ENCODE measurements at regions not wholly inside any gene's neighbourhood (a gene's known extent, or its start where the extent isn't known, plus 50 kb on each side); places are given as distances from the start of the nearest gene placed in this dataset.
"Not testable (repeated sequence)": the region's sequence is repeated elsewhere in the genome, so short reads cannot be mapped to it uniquely, and the experiment has no call there.

DNA sequence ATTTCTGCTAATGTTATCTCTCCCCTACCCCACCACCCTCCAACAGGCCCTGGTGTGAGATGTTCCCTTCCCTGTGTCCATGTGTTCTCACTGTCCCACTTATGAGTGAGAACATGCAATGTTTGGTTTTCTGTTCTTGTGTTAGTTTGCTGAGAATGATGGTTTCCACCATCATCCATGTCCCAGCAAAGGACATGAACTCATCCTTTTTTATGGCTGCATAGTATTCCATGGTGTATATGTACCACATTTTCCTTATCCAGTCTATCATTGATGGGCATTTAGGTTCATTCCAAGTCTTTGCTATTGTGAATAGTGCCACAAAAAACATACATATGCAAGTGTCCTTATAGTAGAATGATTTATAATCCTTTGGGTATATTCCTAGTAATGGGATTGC is 104.5 kb downstream of the ZNF33B start:
- not testable (repeated sequence) for H3K27ac Mint-ChIP-seq, H3K27me3 Mint-ChIP-seq, H3K4me3 Mint-ChIP-seq, H3K4me1 Mint-ChIP-seq
- Mint-ChIP-seq H3K36me3 (peaks cover 48% of the 10 kb centered on the region), H3K9me3 (peaks cover 22% of the 10 kb centered on the region)

DNA sequence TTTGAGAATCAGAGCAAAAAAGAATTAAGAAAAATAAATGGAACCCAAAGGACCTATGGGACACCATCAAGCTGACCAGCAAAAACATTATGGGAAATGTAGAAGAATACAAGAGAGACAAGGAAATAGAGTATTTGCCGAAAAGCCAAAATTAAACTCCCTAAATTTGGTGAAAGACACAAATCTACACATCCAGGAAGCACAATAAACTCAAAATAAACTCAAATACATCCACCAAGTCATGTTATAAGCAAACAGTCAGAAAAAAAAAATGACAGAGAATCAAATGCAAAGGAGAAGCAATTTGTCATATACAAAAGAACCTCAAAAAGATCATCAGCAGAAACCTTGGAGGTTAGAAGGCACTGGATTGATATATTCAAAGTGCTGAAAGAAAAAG is 105.4 kb downstream of the ZNF33B start:
- H3K9me3 Mint-ChIP-seq, result peaks cover 16% of the 10 kb centered on the region
- peaks cover 40% of the 10 kb centered on the region for H3K36me3 Mint-ChIP-seq
- H3K27me3 Mint-ChIP-seq, result no peaks in the 10 kb centered on the region
- no peaks in the 10 kb centered on the region for H3K4me1 Mint-ChIP-seq
- no peak overlapping the region for H3K27ac Mint-ChIP-seq
- H3K4me3 Mint-ChIP-seq, result no peak overlapping the region

DNA sequence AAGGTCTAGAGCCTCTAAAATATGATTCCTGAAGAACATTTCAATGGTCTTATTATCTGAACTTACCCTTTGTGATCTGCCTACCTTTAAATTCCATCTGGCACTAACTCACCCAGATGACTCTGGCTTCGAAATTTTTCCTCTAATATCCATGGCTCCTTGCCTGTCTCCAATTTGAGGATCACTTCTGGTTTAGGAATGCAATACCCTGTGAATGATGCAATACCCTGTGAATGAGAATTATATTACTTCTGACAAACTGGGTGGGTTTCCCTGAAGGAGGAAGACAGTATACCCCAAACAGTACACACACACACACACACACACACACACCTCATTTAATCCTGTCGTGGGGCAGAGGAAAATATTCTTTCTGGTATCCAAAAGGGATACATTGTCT is 115.3 kb downstream of the ZNF33B start:
- Mint-ChIP-seq H3K4me3 (no peak overlapping the region), H3K9me3 (peaks cover 19% of the 10 kb centered on the region), H3K27ac (no peak overlapping the region), H3K27me3 (no peaks in the 10 kb centered on the region), H3K36me3 (peaks cover 49% of the 10 kb centered on the region), H3K4me1 (no peaks in the 10 kb centered on the region)

DNA sequence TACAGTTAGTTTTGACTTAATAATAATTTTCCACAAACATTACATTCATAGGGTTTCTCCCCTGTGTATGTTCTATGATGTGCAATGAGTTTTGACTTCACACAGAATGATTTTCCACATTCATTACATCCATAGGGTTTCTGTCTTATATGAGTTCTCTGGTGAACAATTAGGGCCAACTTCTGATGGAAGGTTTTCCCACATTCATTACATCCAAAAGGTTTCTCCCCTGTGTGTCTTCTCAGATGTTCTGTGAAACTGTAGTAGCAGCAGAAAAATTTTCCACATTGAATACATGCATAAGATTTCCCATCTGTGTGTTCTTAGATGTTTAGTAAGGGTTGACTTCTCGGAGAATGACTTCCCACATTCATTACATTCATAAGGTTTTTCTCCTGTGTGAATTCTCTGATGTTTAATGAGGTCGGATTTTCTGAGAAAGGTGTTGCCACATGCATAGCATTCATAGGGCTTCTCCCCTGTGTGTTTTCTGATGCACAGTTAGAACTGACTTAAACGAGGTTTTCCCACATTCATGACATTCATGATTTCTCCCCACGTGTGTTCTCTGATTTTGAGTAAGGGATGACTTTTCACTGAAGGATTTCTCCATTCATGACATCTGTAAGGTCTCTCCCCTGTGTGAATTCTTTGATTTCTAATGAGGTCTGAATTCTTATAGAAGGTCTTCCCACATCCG is 118.5 kb downstream of the ZNF33B start:
- H3K9me3 Mint-ChIP-seq, result peaks cover 26% of the 10 kb centered on the region
- H3K4me3 Mint-ChIP-seq, result no peak overlapping the region
- H3K27me3 Mint-ChIP-seq, result no peaks in the 10 kb centered on the region
- H3K27ac Mint-ChIP-seq, result no peak overlapping the region
- no peaks in the 10 kb centered on the region for H3K4me1 Mint-ChIP-seq
- peaks cover 57% of the 10 kb centered on the region for H3K36me3 Mint-ChIP-seq

DNA sequence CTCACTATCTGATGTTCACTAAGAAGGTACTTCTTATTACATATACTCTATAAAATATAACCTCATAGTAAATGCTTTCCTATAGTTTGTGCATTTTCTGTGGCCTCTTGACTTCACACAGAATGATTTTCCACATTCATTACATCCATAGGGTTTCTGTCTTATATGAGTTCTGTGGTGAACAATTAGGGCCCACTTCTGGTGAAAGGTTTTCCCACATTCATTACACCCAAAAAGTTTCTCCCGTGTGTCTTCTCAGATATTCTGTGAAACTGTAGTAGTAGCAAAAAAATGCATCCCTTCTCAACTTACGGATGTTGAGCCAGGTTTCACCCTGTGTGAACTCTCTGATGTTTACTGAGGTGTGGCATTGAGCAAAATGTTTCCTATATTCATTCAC is 119.3 kb downstream of the ZNF33B start:
- Mint-ChIP-seq H3K27ac (no peak overlapping the region), H3K4me1 (no peaks in the 10 kb centered on the region), H3K36me3 (peaks cover 53% of the 10 kb centered on the region), H3K27me3 (no peaks in the 10 kb centered on the region), H3K9me3 (peaks cover 24% of the 10 kb centered on the region), H3K4me3 (no peak overlapping the region)

DNA sequence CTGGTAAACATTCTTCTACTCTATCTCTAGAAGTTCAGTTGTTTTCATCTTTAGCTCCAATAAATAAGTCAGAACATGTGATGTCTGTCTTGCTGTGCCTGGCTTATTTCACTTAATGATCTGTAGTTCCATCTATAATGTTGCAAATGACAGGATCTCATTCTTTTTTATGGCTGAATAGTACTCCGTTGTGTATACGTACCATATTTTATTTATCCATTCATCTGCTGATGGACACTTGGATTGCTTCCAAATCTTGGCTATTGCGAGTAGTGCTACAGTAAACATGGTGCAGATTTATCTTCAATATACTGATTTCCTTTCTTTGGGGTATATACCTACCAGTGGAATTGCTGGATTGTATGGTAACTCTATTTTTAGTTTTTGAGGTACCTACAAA is 124.4 kb downstream of the ZNF33B start:
- peaks cover 2% of the 10 kb centered on the region for H3K27me3 Mint-ChIP-seq
- no peak overlapping the region for H3K4me3 Mint-ChIP-seq
- no peak overlapping the region for H3K27ac Mint-ChIP-seq
- peaks cover 27% of the 10 kb centered on the region for H3K9me3 Mint-ChIP-seq
- peaks cover 23% of the 10 kb centered on the region for H3K36me3 Mint-ChIP-seq
- no peaks in the 10 kb centered on the region for H3K4me1 Mint-ChIP-seq

DNA sequence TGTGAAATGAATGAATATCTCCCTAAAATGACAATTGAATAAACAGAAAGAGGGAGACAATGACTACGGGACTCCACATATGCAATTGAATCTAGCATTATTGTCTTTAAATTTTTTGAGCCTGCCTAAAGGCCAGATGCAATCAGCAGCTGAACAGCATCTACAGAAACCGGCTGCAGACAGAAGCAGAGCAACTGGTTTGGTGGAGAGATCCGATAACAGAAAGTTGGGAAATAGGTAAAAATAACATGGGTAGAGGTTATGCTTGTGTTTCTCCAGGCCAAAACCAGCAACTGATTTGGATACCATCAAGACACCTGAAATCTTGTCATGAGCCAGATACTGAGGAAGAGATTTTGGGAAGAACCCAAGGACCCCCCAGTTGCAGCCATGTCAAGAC is 146.6 kb downstream of the ZNF33B start:
- no peaks in the 10 kb centered on the region for H3K36me3 Mint-ChIP-seq
- H3K4me1 Mint-ChIP-seq, result no peaks in the 10 kb centered on the region
- no peak overlapping the region for H3K4me3 Mint-ChIP-seq
- H3K27ac Mint-ChIP-seq, result no peak overlapping the region
- no peaks in the 10 kb centered on the region for H3K27me3 Mint-ChIP-seq
- H3K9me3 Mint-ChIP-seq, result no peaks in the 10 kb centered on the region

DNA sequence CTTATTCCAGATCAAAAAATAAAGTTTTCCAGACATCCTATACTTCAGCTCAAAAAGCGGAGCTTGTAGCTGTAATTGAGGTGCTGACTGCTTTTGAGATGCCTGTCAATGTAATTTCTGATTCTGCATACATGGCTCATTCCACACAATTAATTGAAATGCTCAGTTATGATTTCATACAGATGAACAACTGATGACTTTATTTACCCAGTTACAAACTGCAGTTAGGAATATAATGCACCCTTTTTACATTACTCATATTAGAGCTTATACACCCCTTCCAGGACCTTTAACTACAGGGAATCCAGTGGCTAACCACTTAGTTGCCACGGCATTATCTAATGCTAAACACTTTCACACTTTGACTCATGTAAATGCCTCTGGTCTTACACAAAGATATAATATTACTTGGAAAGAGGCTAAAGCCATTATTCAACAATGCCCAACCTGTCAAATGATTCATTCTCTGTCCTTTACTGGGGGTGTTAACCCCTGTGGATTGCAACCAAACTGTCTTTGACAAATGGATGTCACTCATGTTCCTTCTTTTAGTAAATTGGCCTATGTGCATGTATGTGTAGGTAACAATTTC is 147.3 kb downstream of the ZNF33B start:
- Mint-ChIP-seq H3K27me3 (no peaks in the 10 kb centered on the region), H3K9me3 (no peaks in the 10 kb centered on the region), H3K4me3 (no peak overlapping the region), H3K27ac (no peak overlapping the region), H3K4me1 (no peaks in the 10 kb centered on the region), H3K36me3 (no peaks in the 10 kb centered on the region)

DNA sequence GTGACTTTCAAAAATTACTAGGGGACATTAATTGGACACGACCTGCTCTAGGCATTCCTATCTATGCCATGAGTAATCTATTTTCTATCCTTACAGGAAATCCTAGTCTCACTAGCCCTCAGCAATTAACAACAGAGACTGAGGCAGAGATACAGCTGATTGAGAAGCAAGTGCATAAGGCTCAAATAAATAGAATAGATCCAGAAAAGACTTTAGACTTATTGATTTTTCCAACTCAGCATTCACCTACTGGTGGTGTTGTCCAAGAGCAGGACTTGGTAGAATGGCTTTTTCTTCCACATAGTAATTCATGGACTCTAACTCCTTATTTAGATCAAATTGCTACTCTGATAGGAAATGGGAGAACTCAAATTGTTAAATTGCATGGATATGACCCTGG is 148.0 kb downstream of the ZNF33B start:
- no peaks in the 10 kb centered on the region for H3K4me1 Mint-ChIP-seq
- H3K27me3 Mint-ChIP-seq, result no peaks in the 10 kb centered on the region
- H3K27ac Mint-ChIP-seq, result no peak overlapping the region
- no peak overlapping the region for H3K4me3 Mint-ChIP-seq
- H3K36me3 Mint-ChIP-seq, result no peaks in the 10 kb centered on the region
- H3K9me3 Mint-ChIP-seq, result no peaks in the 10 kb centered on the region

DNA sequence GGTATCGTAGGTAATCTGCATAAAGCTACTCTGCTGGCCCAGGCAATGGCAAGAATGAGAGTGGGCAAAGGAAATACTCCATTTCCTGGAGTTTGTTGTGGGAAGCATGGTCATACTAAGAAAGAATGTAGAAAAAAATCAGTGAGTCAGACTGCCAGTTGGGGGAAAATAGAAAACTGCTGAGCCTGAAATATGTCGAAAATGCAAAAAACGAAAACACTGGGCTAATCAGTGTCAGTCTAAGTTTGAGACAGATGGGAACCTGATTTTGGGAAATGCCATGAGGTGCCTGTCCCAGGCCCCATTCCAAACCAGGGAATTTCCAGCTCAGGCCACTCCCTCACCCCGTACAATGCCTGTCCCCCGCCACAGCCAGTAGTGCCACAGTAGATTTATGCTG is 150.0 kb downstream of the ZNF33B start:
- no peaks in the 10 kb centered on the region for H3K27me3 Mint-ChIP-seq
- no peaks in the 10 kb centered on the region for H3K9me3 Mint-ChIP-seq
- no peak overlapping the region for H3K4me3 Mint-ChIP-seq
- no peaks in the 10 kb centered on the region for H3K4me1 Mint-ChIP-seq
- H3K36me3 Mint-ChIP-seq, result no peaks in the 10 kb centered on the region
- H3K27ac Mint-ChIP-seq, result no peak overlapping the region

DNA sequence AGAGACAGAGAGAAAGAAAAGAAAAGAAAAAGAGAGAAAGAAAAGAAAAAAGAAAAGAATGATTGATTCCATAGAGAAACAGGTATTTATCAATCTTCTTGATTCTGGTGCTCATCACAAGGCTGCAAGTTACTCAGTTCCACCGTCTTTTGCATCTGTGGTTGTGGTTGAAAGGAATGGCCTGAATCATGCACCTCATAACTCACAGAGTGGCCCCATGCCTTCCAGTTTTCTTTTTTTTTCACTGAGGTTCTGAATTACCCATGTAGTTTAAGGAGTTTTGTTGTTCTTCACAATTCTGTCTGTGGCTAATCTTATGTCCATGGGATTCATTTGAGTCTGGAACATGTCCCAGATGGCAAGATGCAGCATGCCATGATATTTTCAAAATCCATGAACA is 156.0 kb downstream of the ZNF33B start:
- H3K9me3 Mint-ChIP-seq, result no peaks in the 10 kb centered on the region
- H3K4me3 Mint-ChIP-seq, result no peak overlapping the region
- H3K27ac Mint-ChIP-seq, result no peak overlapping the region
- H3K4me1 Mint-ChIP-seq, result no peaks in the 10 kb centered on the region
- peaks cover 14% of the 10 kb centered on the region for H3K27me3 Mint-ChIP-seq
- H3K36me3 Mint-ChIP-seq, result no peaks in the 10 kb centered on the region

DNA sequence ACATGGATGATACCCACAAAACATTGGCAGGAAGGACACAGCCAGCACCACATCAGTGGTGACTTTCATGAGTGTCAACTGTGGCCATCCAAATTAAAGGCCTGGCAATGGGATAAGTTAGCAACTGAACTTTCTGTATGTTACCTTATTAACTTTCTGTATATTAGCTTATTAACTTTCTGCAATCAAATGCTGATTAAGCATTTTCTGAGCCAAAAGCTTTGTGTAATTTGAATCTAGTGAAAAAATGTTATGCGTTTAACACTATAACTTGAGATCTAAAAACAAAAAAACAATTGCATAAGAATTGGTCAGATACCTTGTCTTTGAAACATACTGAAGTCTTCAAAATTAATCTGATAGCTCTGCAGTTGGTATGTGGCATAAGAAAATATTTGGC is 159.3 kb downstream of the ZNF33B start:
- H3K4me1 Mint-ChIP-seq, result peaks cover 9% of the 10 kb centered on the region
- H3K4me3 Mint-ChIP-seq, result no peak overlapping the region
- peaks cover 33% of the 10 kb centered on the region for H3K27me3 Mint-ChIP-seq
- no peaks in the 10 kb centered on the region for H3K9me3 Mint-ChIP-seq
- no peak overlapping the region for H3K27ac Mint-ChIP-seq
- H3K36me3 Mint-ChIP-seq, result no peaks in the 10 kb centered on the region

DNA sequence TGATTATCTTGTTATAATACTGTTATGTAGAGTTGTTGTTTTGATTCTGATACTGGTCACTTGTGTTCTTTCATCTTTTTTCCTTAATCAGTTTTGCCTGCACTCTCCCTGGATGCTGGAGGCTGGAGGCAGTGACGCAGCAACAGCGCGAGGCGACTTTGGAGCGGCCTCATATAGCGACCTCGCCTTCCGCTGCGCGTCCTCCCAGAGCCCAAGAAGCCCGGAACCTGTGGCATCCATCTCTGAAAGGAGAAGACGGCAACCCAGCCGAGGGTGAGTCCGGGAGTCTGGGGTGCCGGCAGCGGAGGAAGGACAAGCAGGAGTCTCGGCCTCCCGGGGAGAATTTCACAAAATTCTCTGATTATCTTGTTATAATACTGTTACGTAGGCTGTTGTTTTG is 161.2 kb downstream of the ZNF33B start:
- Mint-ChIP-seq H3K4me1 (peaks cover 9% of the 10 kb centered on the region), H3K27ac (no peak overlapping the region), H3K9me3 (no peaks in the 10 kb centered on the region), H3K4me3 (no peak overlapping the region), H3K27me3 (peaks cover 33% of the 10 kb centered on the region), H3K36me3 (no peaks in the 10 kb centered on the region)

DNA sequence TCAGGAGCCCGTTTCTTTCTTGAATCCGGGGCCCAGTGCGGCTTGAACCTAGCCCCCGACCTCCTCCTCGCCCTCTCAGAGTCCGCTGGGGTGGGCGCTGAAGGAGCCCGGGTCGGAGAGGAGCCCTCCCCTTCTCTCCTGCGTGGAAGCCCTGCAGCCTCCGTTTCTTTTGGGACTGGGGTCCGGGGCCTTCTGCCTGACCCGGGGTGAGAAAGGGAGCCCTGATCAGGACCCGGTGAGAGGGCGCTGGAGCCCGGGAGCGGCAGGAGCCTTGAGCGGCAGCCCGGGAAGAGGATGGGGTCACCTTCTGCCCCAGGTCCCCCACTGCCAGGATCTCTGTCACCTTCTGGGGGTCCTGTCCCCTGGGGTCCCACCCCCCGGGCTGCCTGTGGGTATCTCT is 162.3 kb downstream of the ZNF33B start:
- Mint-ChIP-seq H3K27me3 (peaks cover 31% of the 10 kb centered on the region), H3K27ac (no peak overlapping the region), H3K4me3 (no peak overlapping the region), H3K9me3 (no peaks in the 10 kb centered on the region), H3K36me3 (no peaks in the 10 kb centered on the region), H3K4me1 (peaks cover 9% of the 10 kb centered on the region)

DNA sequence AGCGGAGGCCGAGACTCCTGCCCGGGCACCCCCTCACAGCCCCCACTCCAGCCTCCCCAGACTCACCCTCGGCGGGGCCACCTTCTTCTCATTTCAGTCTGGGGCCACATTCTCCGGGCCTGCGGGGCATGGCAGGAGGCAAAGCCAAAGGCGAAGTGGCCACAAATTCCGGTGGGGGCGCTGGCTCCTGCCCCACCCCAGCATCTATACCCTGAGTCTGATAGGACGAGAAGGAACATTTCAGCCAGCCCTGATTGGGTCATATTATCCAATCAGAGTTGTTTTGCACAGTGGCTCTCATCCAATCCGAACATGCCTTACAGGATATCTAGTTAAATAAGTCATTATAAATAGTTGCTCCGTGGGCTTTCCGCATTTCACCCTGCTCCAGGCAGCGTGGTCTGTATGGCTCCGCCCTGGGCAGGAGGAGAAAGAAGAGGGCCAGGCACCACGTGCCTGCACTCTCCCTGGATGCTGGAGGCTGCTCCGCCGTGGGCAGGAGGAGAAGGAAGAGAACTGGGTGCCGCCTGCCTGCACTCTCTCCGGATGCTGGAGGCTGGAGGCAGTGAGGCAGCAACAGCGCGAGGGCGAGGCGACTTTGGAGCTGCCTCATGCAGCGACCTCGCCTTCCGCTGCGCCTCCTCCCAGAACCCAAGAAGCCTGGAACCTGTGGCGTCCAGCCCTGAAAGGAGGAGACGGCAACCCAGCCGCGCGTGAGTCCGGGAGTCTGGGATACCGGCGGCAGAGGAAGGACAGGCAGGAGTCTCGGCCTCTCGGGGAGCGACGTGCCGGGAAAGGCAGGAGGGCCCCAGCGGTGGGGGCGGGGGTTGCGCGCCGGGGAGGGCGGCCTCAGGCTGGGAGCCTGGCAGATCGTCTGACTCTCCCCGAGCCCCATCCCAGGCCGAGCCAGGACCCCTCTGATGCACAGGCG is 162.9 kb downstream of the ZNF33B start:
- Mint-ChIP-seq H3K9me3 (no peaks in the 10 kb centered on the region), H3K27me3 (peaks cover 31% of the 10 kb centered on the region), H3K4me3 (no peak overlapping the region), H3K27ac (no peak overlapping the region), H3K36me3 (no peaks in the 10 kb centered on the region), H3K4me1 (peaks cover 9% of the 10 kb centered on the region)

DNA sequence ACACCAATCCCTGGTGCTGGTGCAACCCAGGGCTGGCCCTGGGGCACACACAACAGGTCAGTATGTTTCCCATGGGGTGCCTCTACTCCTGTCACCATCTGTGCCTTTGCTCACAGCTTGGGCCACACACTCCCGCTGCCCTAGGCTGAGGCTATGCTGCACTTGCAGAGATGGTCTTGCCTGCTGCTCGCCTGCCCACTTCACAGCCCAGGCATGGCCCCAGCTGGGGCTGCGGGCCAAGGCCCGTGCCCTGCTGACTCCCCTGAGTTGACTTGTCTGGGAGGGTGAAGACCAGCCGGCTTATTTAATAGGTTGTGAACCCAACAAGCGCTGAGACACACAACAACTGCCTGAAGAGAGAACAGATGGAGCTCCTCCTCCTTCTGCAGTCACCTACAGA is 184.1 kb downstream of the ZNF33B start:
- Mint-ChIP-seq H3K4me1 (no peaks in the 10 kb centered on the region), H3K27ac (no peak overlapping the region), H3K36me3 (peaks cover 2% of the 10 kb centered on the region), H3K4me3 (no peak overlapping the region), H3K9me3 (peaks cover 33% of the 10 kb centered on the region), H3K27me3 (peaks cover 13% of the 10 kb centered on the region)

Data from activated naive CD4-positive, alpha-beta T cell treated with anti-CD3 and anti-CD28 coated beads, Interleukin-2, amount 50 U/mL, for 24 hours (primary cell).